Activated CD4-positive, alpha-beta T cell treated with anti-CD3 and anti-CD28 coated beads, Interleukin-2, amount 10 ng/mL, durations not matched to agents 7 days and 5 days (primary cell): ENCODE measurements at regions not wholly inside any gene's neighbourhood (a gene's known extent, or its start where the extent isn't known, plus 50 kb on each side); places are given as distances from the start of the nearest gene placed in this dataset.

Experiments used
- CTCF ChIA-PET: fragments of 350-600 bp; sonication (Branson Sonifier 250); formaldehyde crosslinking; loops from one replicate; lab custom pipeline; 2021; ENCODE audit warnings: antibody characterized with exemption; lab: Charles Lee
- POLR2A ChIA-PET: fragments of 350-600 bp; sonication (Branson Sonifier 250); formaldehyde crosslinking; loops from one replicate; lab custom pipeline; 2021; ENCODE audit warnings: antibody characterized with exemption; lab: Charles Lee
- DNase-seq: peaks from one replicate; pipeline ENCODE4 v3.0.0-alpha.2; 2020
- H3K27ac Mint-ChIP-seq: one replicate; pipeline ENCODE4 v1.8.0; 2021; ENCODE audit warnings: mild to moderate bottlenecking, moderate library complexity, mixed read lengths
- H3K27me3 Mint-ChIP-seq: one replicate; pipeline ENCODE4 v1.8.0; 2021; ENCODE audit warnings: mixed read lengths
- H3K36me3 Mint-ChIP-seq: one replicate; pipeline ENCODE4 v1.8.0; 2021; ENCODE audit warnings: low read depth, mixed read lengths
- H3K4me1 Mint-ChIP-seq: one replicate; pipeline ENCODE4 v1.8.0; 2021; ENCODE audit warnings: mixed read lengths
- H3K4me3 Mint-ChIP-seq: one replicate; pipeline ENCODE4 v1.8.0; 2021; ENCODE audit warnings: mild to moderate bottlenecking, moderate library complexity, mixed read lengths
- H3K9me3 Mint-ChIP-seq: one replicate; pipeline ENCODE4 v1.8.0; 2021; ENCODE audit warnings: mixed read lengths

- Mint-ChIP-seq H3K27ac (no peak overlapping the region), H3K9me3 (no peaks in the 10 kb centered on the region)
Measured at GRCh38 chr15:62888623-62889022, 153.9 kb upstream of the TPM1 start.

DNA sequence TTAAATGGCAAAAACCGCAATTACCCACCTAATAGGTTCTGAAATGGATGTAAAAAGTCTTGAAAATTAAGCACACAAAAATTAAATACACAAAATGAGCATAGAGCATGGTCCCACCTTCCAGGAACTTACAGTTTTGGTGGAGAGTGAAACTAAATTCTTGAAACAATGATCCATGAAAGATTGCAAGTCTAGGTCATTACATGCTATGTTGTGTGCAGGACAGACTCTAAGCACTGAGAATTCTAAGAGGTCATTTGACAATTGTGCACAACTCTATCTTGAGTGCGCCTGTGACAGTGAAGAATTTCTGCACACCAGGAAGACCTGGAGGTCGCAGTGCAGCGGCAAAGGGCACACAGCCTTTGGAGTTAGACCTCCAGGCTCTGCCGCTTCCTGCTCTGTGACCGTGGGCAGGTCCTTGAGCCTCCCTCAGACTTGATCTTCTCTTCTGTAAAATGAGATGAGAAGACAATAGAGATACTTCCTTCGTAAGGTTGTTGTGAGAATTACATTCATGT is 153.3 kb upstream of the TPM1 start:
- H3K27ac Mint-ChIP-seq = no peak overlapping the region
- ChIA-PET CTCF (interaction anchor here (0.5 kb wide), 1 partner anchor 166 kb away, joined by 3 read pairs; no protein-coding TSS in a partner anchor), POLR2A (no interaction called here)
- H3K4me3 Mint-ChIP-seq = no peak overlapping the region
- DNase-seq = no peak
- no peaks in the 10 kb centered on the region for H3K4me1 Mint-ChIP-seq
- H3K36me3 Mint-ChIP-seq = no peaks in the 10 kb centered on the region
- no peaks in the 10 kb centered on the region for H3K9me3 Mint-ChIP-seq
- peaks cover 6% of the 10 kb centered on the region for H3K27me3 Mint-ChIP-seq

More at GRCh38 chr15:62888623-62889022, 153.9 kb upstream of the TPM1 start:
- H3K36me3 Mint-ChIP-seq = no peaks in the 10 kb centered on the region
- CTCF ChIA-PET = interaction anchor here (0.5 kb wide), 1 partner anchor 166 kb away, joined by 3 read pairs; no protein-coding TSS in a partner anchor
- no peak overlapping the region for H3K4me3 Mint-ChIP-seq
- DNase-seq = no peak
- no peaks in the 10 kb centered on the region for H3K4me1 Mint-ChIP-seq
- H3K27me3 Mint-ChIP-seq = peaks cover 3% of the 10 kb centered on the region
- POLR2A ChIA-PET = no interaction called here

DNA sequence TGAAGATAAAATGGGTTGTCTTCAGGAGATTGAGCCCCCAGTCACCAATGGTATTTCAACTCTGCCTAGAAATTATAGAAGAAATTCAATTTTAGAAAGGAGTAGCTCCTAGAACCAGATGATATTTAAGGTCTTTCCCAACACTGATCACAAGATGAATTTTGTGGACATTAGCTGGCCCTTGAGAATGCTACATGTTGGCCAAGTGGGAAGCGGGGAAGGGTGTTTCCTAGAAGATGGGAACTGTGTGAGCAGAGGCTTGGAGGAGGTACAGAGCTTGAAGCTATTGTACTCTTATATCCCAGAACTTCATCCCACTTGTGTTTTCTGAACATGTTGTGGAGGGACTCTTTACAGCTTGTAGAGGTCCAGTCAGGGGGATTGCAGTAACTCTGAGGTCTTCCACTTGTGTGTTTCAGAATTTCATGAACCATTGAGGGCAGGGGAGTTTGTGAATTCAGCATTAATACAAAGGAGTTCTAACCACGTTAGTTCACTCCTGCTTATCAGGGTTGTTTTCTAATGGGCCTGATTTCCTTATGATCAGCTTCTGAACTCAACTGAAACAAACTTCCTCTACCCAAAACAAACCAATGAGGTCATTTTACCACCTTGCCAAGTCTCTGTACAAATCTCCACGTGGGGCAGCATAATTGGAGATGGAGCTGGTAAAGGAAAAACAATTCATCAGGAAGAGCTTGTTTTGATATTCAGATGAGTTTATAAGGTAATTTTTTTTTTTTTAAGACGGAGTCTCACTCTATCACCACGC is 152.6 kb upstream of the TPM1 start:
- H3K27ac Mint-ChIP-seq = no peak overlapping the region
- no peaks in the 10 kb centered on the region for H3K36me3 Mint-ChIP-seq
- no peak for DNase-seq
- peaks cover 6% of the 10 kb centered on the region for H3K27me3 Mint-ChIP-seq
- no peaks in the 10 kb centered on the region for H3K9me3 Mint-ChIP-seq
- ChIA-PET CTCF (interaction anchor here (1.0 kb wide), 1 partner anchor 14 kb away, joined by 3 read pairs; no protein-coding TSS in a partner anchor), POLR2A (no interaction called here)
- H3K4me3 Mint-ChIP-seq = no peak overlapping the region
- no peaks in the 10 kb centered on the region for H3K4me1 Mint-ChIP-seq

DNA sequence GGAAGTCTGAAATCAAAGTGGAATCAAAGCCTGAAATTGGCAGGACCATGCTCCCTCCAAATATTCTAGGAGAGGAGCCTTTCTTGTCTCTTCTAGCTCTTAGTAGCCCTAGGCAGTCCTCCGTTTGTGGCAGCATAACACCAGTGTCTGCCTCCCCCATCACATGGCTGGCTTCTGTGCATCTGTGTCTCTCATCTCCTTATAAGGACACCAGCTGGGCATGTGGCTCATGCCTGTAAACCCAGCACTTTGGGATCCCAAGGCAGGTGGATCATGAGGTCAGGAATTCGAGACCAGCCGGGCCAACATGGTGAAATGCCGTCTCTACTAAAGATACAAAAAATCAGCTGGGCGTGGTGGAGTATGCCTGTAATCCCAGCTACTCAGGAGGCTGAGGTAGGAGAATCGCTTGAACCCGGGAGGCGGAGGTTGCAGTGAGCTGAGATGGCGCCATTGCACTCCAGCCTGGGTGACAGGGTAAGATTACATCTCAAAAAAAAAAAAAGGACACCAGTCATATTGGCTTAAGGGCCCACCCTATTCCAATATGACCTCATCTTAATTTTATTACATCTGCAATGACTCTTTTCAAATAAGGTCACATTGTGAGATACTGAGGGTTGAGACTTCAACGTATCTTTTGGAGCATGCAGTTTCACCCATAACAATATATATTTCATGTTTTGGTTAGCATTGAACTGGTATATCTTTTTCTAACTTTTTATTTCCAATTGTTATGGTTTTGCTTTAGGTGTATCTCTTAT is 148.0 kb upstream of the TPM1 start:
- CTCF ChIA-PET = no interaction called here
- H3K36me3 Mint-ChIP-seq = no peaks in the 10 kb centered on the region
- no peak for DNase-seq

GRCh38 chr15:62895139-62895866 is 147.2 kb upstream of the TPM1 start:
- ChIA-PET CTCF (no interaction called here), POLR2A (no interaction called here)
- DNase-seq = no peak
- Mint-ChIP-seq H3K9me3 (no peaks in the 10 kb centered on the region), H3K4me3 (no peak overlapping the region), H3K27ac (no peak overlapping the region), H3K27me3 (peaks cover 5% of the 10 kb centered on the region), H3K4me1 (no peaks in the 10 kb centered on the region), H3K36me3 (no peaks in the 10 kb centered on the region)

More for the DNA sequence above, 148.0 kb upstream of the TPM1 start:
- H3K27ac Mint-ChIP-seq = no peak overlapping the region
- no peaks in the 10 kb centered on the region for H3K9me3 Mint-ChIP-seq
- H3K4me1 Mint-ChIP-seq = no peaks in the 10 kb centered on the region
- POLR2A ChIA-PET = no interaction called here
- H3K27me3 Mint-ChIP-seq = peaks cover 6% of the 10 kb centered on the region
- H3K4me3 Mint-ChIP-seq = no peak overlapping the region

DNA sequence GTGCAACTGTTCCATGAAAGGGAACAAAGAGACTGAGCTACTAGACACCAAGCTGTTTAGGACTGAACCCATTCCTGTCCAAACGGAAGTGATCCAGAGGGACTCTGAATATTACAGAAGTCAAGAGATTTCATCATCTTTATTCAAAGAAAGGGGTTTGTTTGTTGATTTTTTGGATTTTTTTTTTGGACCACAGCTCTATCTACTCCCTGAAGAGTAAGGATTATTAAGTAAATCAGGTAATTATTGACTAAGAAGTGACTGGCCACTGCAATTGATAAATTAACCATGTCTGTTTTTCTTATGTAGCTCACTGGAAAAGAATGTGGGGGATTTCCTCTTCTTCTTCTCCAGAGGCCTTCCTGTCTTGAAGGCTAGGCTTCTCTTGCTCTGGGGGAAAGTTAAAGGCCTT is 146.6 kb upstream of the TPM1 start:
- CTCF ChIA-PET = no interaction called here
- H3K27me3 Mint-ChIP-seq = peaks cover 5% of the 10 kb centered on the region

GRCh38 chr15:62896380-62896866 is 146.1 kb upstream of the TPM1 start:
- no peaks in the 10 kb centered on the region for H3K4me1 Mint-ChIP-seq
- H3K9me3 Mint-ChIP-seq = no peaks in the 10 kb centered on the region
- ChIA-PET POLR2A (no interaction called here), CTCF (no interaction called here)
- no peak for DNase-seq
- H3K27ac Mint-ChIP-seq = no peak overlapping the region
- H3K36me3 Mint-ChIP-seq = no peaks in the 10 kb centered on the region
- peaks cover 5% of the 10 kb centered on the region for H3K27me3 Mint-ChIP-seq
- H3K4me3 Mint-ChIP-seq = no peak overlapping the region

More for the DNA sequence above, 146.6 kb upstream of the TPM1 start:
- no peaks in the 10 kb centered on the region for H3K4me1 Mint-ChIP-seq
- no peaks in the 10 kb centered on the region for H3K9me3 Mint-ChIP-seq
- no peak for DNase-seq
- H3K36me3 Mint-ChIP-seq = no peaks in the 10 kb centered on the region
- POLR2A ChIA-PET = no interaction called here
- H3K27ac Mint-ChIP-seq = no peak overlapping the region
- no peak overlapping the region for H3K4me3 Mint-ChIP-seq

- DNase-seq = no peak
- Mint-ChIP-seq H3K4me3 (no peak overlapping the region), H3K27ac (no peak overlapping the region), H3K4me1 (no peaks in the 10 kb centered on the region), H3K27me3 (peaks cover 3% of the 10 kb centered on the region), H3K9me3 (no peaks in the 10 kb centered on the region), H3K36me3 (no peaks in the 10 kb centered on the region)
- ChIA-PET CTCF (no interaction called here), POLR2A (no interaction called here)
Measured at GRCh38 chr15:62896969-62897486, 145.5 kb upstream of the TPM1 start.

GRCh38 chr15:62897634-62898033 is 144.9 kb upstream of the TPM1 start:
- Mint-ChIP-seq H3K4me1 (no peaks in the 10 kb centered on the region), H3K27ac (no peak overlapping the region), H3K27me3 (peaks cover 3% of the 10 kb centered on the region), H3K9me3 (no peaks in the 10 kb centered on the region), H3K4me3 (no peak overlapping the region), H3K36me3 (no peaks in the 10 kb centered on the region)
- CTCF ChIA-PET = interaction anchor here (0.6 kb wide), 1 partner anchor 211 kb away, joined by 4 read pairs; no protein-coding TSS in a partner anchor
- DNase-seq = no peak
- POLR2A ChIA-PET = no interaction called here

GRCh38 chr15:62899090-62899493 is 143.5 kb upstream of the TPM1 start:
- H3K4me3 Mint-ChIP-seq = no peak overlapping the region
- no peaks in the 10 kb centered on the region for H3K9me3 Mint-ChIP-seq
- no peak for DNase-seq
- H3K4me1 Mint-ChIP-seq = no peaks in the 10 kb centered on the region
- H3K27ac Mint-ChIP-seq = no peak overlapping the region
- no peaks in the 10 kb centered on the region for H3K36me3 Mint-ChIP-seq
- CTCF ChIA-PET = no interaction called here
- H3K27me3 Mint-ChIP-seq = no peaks in the 10 kb centered on the region
- POLR2A ChIA-PET = no interaction called here

DNA sequence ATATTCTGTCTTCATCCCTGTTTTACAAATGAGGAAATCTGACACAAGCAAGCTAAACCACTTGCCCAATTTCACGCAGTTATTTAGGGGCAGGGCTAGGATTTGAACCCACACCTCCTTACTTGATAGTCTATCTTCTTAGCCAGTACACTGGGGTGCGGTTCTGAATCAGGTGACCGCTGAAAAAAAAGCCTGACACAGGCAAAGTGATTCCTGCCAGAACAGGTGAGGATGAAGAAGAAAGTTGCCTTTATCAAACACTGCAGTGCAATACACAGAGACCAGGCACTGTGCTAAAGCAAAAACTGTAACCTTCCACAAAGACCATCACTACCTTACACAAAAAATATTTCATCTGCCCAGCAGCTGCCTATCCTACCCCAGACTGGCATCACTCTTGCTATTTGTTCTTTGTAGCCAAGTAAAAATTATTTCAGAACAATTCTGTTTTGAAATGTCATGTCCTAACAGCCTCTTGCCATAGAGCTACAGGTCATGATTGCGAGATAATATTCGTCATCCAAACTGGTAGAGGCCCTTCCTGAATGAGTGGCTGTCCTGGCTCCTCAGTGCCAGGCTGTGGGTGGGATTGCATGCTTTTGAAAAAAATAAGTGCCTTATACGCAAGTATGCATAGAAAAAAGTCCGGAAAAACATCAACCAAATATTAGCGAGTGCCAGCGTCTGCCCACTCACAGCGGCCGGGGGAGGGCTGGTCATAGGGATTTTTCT is 142.3 kb upstream of the TPM1 start:
- Mint-ChIP-seq H3K36me3 (no peaks in the 10 kb centered on the region), H3K4me3 (no peak overlapping the region), H3K27me3 (no peaks in the 10 kb centered on the region), H3K4me1 (no peaks in the 10 kb centered on the region), H3K27ac (no peak overlapping the region), H3K9me3 (no peaks in the 10 kb centered on the region)
- no peak for DNase-seq
- CTCF ChIA-PET = interaction anchor here (0.7 kb wide), 1 partner anchor 215 kb away, joined by 3 read pairs; no protein-coding TSS in a partner anchor
- POLR2A ChIA-PET = no interaction called here

- Mint-ChIP-seq H3K36me3 (no peaks in the 10 kb centered on the region), H3K4me3 (no peak overlapping the region), H3K27ac (no peak overlapping the region), H3K4me1 (no peaks in the 10 kb centered on the region), H3K27me3 (no peaks in the 10 kb centered on the region), H3K9me3 (no peaks in the 10 kb centered on the region)
- ChIA-PET POLR2A (no interaction called here), CTCF (no interaction called here)
- DNase-seq = no peak
Measured at GRCh38 chr15:62901087-62901486, 141.5 kb upstream of the TPM1 start.
